Suprapubic skin (tissue), 4 donors: ENCODE measurements at regions not wholly inside any gene's neighbourhood (a gene's known extent, or its start where the extent isn't known, plus 50 kb on each side); places are given as distances from the start of the nearest gene placed in this dataset.

Source experiments
- DNase-seq, 2 donors: peaks; one replicate each; pipeline ENCODE4 v3.0.0-alpha.2; 2019; ENCODE audit warnings: low spot score in 2 of 2
- H3K27ac ChIP-seq: fragments of 200-600 bp; sonication (generic); one replicate; pipeline ENCODE4 v1.5.1; 2019
- H3K27me3 ChIP-seq: fragments of 200-600 bp; sonication (generic); one replicate; pipeline ENCODE4 v1.5.1; 2019
- H3K36me3 ChIP-seq: fragments of 200-600 bp; sonication (generic); one replicate; pipeline ENCODE4 v1.5.1; 2019
- H3K4me1 ChIP-seq: fragments of 200-600 bp; sonication (generic); one replicate; pipeline ENCODE4 v1.5.1; 2019
- H3K4me3 ChIP-seq: fragments of 200-600 bp; sonication (generic); one replicate; pipeline ENCODE4 v1.5.1; 2019; ENCODE audit warnings: mild to moderate bottlenecking
- H3K9me3 ChIP-seq: fragments of 200-600 bp; sonication (generic); one replicate; pipeline ENCODE4 v1.5.1; 2019
- CTCF ChIP-seq, 2 donors: fragments of 200-600 bp in 1 of 2; fragments of 450-650 bp in 1 of 2; sonication (generic) in 1 of 2; IDR thresholded peaks; one replicate each; pipeline ENCODE4 v1.5.1; 2016 to 2019; ENCODE audit warnings: antibody characterized with exemption in 2 of 2, mild to moderate bottlenecking in 1 of 2, moderate library complexity in 1 of 2
- EP300 ChIP-seq: sonication (generic); formaldehyde crosslinking; IDR thresholded peaks from one replicate; pipeline ENCODE4 v1.6.1; 2017; ENCODE audit warnings: antibody characterized with exemption
- POLR2A ChIP-seq, 2 donors: fragments of 450-650 bp; IDR thresholded peaks; one replicate each; pipeline ENCODE4 v1.6.1; 2017; ENCODE audit warnings: antibody characterized with exemption in 2 of 2, mild to moderate bottlenecking in 2 of 2, moderate library complexity in 2 of 2
- POLR2AphosphoS5 ChIP-seq, 3 donors: sonication (generic); formaldehyde crosslinking; IDR thresholded peaks; one replicate each; pipeline ENCODE4 v1.6.1; 2017; ENCODE audit warnings: antibody characterized with exemption in 3 of 3
- WGBS: methylation state at CpG from one replicate; pipeline ENCODE4 v1.1.5; 2018; 5-methylcytosine and 5-hydroxymethylcytosine counted together

DNA sequence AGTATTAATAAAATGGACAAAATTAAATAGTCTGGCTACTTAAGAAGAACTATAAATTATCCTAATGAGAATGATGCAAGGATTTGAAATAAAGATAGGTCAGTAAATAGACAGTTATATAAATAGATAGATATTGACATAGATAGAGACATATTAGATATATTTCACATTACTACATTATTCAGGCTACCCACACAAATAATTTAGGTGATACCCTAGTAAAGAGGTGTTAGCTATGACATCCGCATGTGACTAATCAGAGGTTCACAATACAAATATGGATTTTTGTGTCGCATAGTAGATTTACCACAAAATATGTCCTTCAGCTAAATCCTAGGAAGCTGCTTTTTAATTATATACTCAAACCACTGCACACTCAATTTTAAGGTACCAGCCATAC, 729.0 kb upstream of the ANO3 start:
- no peak overlapping the region for H3K4me3 ChIP-seq
- DNase-seq, result no peak
- H3K9me3 ChIP-seq, result no peaks in the 10 kb centered on the region
- no peak for TF ChIP-seq EP300
- TF ChIP-seq CTCF (IDR thresholded peaks at IDR 0.05), result no peak
- TF ChIP-seq POLR2A (IDR thresholded peaks at IDR 0.05), result no peak
- no peak for TF ChIP-seq POLR2AphosphoS5 (IDR thresholded peaks at IDR 0.05)
- H3K27ac ChIP-seq, result no peak overlapping the region
- no peaks in the 10 kb centered on the region for H3K4me1 ChIP-seq
- no peaks in the 10 kb centered on the region for H3K27me3 ChIP-seq
- 88% methylated on average over 2 of the region's 2 CpGs for WGBS
- no peaks in the 10 kb centered on the region for H3K36me3 ChIP-seq

GRCh38 chr11:25612806-25613205, 719.1 kb upstream of the ANO3 start:
- H3K27ac ChIP-seq, result no peak overlapping the region
- no peak for TF ChIP-seq POLR2AphosphoS5 (IDR thresholded peaks at IDR 0.05)
- no peak for TF ChIP-seq CTCF (IDR thresholded peaks at IDR 0.05)
- TF ChIP-seq EP300, result no peak
- no peak for TF ChIP-seq POLR2A (IDR thresholded peaks at IDR 0.05)
- no peaks in the 10 kb centered on the region for H3K4me1 ChIP-seq
- H3K9me3 ChIP-seq, result no peaks in the 10 kb centered on the region
- 81% methylated on average over 2 of the region's 3 CpGs for WGBS
- no peaks in the 10 kb centered on the region for H3K36me3 ChIP-seq
- no peak overlapping the region for H3K4me3 ChIP-seq
- no peaks in the 10 kb centered on the region for H3K27me3 ChIP-seq
- no peak for DNase-seq

DNA sequence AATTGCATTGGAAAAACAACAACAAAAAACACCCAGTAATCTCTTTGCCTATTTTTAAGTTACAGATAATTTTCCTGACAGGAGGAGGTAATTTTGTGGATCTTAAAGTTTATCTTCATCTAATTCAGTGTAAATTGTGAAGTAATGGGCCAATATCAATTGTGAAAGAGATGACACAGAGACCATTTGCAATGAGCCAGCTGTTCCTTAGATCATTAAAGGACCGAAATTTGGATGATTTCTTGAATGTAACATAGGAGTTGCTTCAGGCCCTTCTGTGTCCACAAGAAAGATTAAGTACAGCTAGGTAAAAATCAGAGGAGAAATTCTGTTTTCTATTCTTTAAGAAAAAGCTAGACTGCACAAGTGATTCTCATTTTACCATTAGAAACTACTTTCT, 718.5 kb upstream of the ANO3 start:
- Histone ChIP-seq H3K36me3 (no peaks in the 10 kb centered on the region), H3K4me1 (no peaks in the 10 kb centered on the region), H3K4me3 (no peak overlapping the region), H3K27me3 (no peaks in the 10 kb centered on the region), H3K27ac (no peak overlapping the region), H3K9me3 (no peaks in the 10 kb centered on the region)
- TF ChIP-seq POLR2AphosphoS5 (IDR thresholded peaks at IDR 0.05), result no peak
- TF ChIP-seq CTCF (IDR thresholded peaks at IDR 0.05), result no peak
- no peak for TF ChIP-seq POLR2A (IDR thresholded peaks at IDR 0.05)
- no peak for TF ChIP-seq EP300
- DNase-seq, result no peak
- 59% methylated on average over 1 of the region's 1 CpG for WGBS

- WGBS, result 84% methylated on average over 4 of the region's 4 CpGs
- H3K27me3 ChIP-seq, result no peaks in the 10 kb centered on the region
- H3K4me3 ChIP-seq, result no peak overlapping the region
- H3K36me3 ChIP-seq, result no peaks in the 10 kb centered on the region
- no peaks in the 10 kb centered on the region for H3K4me1 ChIP-seq
- TF ChIP-seq CTCF (IDR thresholded peaks at IDR 0.05) (no peak), POLR2AphosphoS5 (IDR thresholded peaks at IDR 0.05) (no peak), EP300 (no peak), POLR2A (IDR thresholded peaks at IDR 0.05) (no peak)
- no peak for DNase-seq
- H3K9me3 ChIP-seq, result no peaks in the 10 kb centered on the region
- H3K27ac ChIP-seq, result no peak overlapping the region
These were observed 718.1 kb upstream of the ANO3 start for GRCh38 chr11:25613865-25614264.

DNA sequence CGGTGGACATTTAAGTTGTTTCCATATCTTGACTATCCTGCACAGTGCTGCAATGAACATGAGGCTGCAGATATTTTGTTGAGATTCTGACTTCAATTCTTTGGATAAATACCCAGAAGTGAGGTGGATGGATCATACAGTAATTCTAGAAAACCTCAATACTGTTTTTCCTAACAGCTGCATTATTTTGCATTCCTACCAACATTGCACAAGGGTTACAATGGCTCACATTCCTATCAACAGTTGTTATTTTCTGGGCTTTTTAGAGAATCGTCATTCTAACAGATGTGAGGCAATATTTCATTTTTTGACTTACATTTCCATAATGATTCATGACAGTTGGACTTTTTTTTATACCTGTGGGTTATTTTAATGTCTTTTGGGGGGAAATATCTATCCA, 716.9 kb upstream of the ANO3 start:
- Histone ChIP-seq H3K27me3 (no peaks in the 10 kb centered on the region), H3K4me1 (no peaks in the 10 kb centered on the region), H3K27ac (no peak overlapping the region), H3K9me3 (no peaks in the 10 kb centered on the region), H3K36me3 (no peaks in the 10 kb centered on the region), H3K4me3 (no peak overlapping the region)
- WGBS, result 52% methylated on average over 2 of the region's 2 CpGs
- no peak for TF ChIP-seq POLR2A (IDR thresholded peaks at IDR 0.05)
- TF ChIP-seq EP300, result no peak
- no peak for TF ChIP-seq CTCF (IDR thresholded peaks at IDR 0.05)
- TF ChIP-seq POLR2AphosphoS5 (IDR thresholded peaks at IDR 0.05), result no peak
- DNase-seq, result no peak
